GM21619 (cell line): ENCODE measurements at regions not wholly inside any gene's neighbourhood (a gene's known extent, or its start where the extent isn't known, plus 50 kb on each side); places are given as distances from the start of the nearest gene placed in this dataset.
"Not testable (repeated sequence)": the region's sequence is repeated elsewhere in the genome, so short reads cannot be mapped to it uniquely, and the experiment has no call there.

Source experiments
- ATAC-seq: cut with Tn5 transposase; IDR thresholded peaks from one replicate; pipeline ENCODE4 v1.9.1; 2021; ENCODE audit not compliant: unreplicated experiment

DNA sequence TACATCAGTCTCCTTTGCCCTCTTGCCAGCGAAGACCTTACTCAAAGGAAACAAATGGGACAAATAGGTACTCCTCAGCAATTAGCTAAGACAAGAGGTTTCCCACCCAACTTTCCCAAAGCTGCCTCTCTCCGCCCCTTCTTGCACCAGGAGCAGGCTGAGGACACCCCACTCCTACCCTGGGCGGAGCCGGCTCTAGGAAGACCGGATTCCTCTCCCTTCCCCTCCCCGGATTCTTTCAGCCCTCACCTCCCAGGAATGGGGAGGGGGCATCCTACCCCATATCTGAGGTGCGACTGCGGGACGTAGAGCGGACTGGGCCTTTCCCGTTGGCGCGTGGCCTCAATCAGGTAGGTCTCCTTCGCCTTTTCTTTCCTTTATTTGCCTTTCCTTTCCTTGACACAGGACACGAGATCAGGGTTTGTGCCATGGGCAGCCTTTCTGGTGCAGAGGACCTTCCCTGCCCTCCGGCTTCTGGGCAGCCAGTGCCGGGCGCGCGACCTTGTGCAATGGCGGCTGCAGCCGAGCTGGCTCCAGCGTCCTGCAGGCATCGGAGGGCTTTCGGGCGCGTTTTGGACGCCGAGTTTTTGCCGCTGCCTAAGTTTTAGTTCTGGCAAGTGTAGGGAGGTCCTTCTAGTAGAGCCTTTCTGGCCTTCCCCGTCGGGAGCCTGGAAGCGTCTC, 279.9 kb downstream of the PLS3 start:
- ATAC-seq, result not testable (repeated sequence)

DNA sequence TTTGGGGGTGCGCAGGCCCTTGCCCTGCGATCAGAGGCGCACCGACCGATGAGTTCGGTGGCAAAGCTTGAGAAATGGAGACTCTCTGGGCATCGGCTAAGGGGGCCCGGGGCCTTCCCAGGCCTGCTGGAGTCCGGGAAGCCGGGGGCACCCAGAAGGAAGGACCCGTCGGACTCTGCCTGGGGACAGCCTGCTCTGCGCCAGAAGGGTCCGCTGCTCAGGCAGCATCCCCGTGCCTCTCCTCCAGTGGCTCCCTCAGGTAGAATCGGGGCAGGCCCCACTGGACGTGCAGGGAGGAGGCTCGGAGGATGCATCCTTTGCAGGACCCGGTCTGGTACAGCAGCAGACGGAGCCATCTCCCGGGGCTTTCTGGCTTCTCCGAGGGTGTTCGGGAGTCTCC, 290.0 kb downstream of the PLS3 start:
- ATAC-seq, result not testable (repeated sequence)

DNA sequence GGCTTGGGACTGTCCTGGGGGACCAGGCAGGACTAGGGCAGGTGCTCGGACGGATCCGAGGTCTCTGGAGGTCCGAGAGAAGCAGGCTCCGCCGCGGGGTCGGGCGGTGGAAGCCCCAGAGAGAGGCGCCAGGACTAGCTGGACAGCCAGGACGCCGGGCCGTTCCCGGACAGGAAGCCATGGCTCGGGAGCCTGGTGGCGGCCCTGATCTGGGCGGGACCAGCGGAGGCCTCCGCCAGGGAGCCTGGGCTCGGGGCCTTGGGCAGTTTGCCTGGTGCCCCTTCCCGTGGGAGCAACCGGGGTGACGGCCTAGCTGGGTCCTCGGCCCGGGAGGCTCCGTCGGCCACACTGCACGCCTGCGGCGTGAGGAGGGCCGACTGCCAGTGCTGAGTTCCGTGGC, 292.3 kb downstream of the PLS3 start:
- not testable (repeated sequence) for ATAC-seq

DNA sequence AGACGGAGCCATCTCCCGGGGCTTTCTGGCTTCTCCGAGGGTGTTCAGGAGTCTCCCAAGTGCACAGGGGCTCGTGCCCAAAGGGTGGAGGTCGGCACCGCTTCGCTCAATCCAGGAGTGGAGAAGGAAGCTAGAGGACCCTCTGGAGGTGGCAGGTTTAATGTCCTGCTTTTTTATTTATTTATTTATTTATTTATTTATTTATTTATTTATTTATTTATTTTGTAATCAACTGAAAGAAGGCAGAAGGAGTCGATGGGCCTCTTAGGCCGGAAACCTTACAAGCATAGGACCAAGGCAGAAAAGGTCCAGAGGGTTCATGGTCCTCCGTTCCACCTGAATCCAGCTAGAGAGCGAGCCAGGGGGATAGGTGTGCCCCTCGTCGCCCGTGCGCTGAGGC, 289.4 kb upstream of the AGTR2 start:
- ATAC-seq, result not testable (repeated sequence)

DNA sequence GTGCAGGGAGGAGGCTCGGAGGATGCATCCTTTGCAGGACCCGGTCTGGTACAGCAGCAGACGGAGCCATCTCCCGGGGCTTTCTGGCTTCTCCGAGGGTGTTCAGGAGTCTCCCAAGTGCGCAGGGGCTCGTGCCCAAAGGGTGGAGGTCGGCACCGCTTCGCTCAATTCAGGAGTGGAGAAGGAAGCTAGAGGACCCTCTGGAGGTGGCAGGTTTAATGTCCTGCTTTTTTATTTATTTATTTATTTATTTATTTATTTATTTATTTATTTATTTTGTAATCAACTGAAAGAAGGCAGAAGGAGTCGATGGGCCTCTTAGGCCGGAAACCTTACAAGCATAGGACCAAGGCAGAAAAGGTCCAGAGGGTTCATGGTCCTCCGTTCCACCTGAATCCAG, 286.4 kb upstream of the AGTR2 start:
- not testable (repeated sequence) for ATAC-seq

DNA sequence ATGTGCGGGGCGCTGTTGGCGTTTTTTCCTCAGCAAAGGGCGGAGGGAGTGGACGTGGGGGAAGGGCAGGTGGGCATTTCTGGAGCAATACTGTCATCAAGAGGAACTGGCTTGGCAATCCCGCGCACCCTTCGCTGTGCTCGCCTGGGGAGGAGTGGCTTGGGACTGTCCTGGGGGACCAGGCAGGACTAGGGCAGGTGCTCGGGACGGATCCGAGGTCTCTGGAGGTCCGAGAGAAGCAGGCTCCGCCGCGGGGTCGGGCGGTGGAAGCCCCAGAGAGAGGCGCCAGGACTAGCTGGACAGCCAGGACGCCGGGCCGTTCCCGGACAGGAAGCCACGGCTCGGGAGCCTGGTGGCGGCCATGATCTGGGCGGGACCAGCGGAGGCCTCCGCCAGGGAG, 282.5 kb upstream of the AGTR2 start:
- ATAC-seq, result not testable (repeated sequence)

DNA sequence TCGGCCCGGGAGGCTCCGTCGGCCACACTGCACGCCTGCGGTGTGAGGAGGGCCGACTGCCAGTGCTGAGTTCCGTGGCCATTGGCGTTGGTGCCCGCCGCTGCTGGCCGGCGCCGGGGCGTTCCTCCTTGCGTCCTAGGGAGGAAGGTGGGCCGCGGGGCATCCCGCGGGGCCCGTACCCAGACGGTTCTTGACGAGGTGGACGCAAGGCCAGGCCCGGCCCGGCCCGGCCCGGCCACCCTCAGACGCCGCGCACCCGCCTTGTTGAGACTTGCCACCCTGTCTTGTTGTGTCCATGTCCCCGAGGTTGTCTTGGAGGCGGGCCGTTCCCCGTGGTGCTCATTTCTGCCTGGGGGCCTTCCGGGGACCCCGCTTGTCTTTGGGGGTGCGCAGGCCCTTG, 282.0 kb upstream of the AGTR2 start:
- not testable (repeated sequence) for ATAC-seq

DNA sequence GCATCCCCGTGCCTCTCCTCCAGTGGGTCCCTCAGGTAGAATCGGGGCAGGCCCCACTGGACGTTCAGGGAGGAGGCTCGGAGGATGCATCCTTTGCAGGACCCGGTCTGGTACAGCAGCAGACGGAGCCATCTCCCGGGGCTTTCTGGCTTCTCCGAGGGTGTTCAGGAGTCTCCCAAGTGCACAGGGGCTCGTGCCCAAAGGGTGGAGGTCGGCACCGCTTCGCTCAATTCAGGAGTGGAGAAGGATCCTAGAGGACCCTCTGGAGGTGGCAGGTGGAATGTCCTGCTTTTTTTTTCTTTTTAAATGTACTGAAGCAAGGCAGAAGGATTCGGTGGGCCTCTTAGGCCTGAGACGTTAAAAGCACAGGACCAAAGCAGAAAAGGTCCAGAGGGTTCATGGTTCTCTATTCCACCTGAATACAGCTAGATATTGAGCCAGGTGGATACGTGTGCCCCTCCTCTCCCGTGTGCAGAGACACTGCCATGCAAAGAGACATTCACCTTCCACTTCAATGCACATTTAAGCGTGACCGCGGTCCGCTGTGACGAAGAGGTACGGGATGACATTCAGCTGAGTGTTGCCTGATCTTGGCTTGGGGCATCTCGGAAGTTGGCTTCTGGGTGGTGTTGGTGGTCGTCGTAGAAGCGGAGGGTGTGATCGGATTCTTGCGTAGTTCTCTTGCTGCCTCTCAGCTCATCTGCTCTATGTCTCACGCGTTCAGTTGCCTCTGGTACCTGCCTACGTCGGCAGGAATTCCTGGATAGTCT, 281.2 kb upstream of the AGTR2 start:
- ATAC-seq, result no peak

DNA sequence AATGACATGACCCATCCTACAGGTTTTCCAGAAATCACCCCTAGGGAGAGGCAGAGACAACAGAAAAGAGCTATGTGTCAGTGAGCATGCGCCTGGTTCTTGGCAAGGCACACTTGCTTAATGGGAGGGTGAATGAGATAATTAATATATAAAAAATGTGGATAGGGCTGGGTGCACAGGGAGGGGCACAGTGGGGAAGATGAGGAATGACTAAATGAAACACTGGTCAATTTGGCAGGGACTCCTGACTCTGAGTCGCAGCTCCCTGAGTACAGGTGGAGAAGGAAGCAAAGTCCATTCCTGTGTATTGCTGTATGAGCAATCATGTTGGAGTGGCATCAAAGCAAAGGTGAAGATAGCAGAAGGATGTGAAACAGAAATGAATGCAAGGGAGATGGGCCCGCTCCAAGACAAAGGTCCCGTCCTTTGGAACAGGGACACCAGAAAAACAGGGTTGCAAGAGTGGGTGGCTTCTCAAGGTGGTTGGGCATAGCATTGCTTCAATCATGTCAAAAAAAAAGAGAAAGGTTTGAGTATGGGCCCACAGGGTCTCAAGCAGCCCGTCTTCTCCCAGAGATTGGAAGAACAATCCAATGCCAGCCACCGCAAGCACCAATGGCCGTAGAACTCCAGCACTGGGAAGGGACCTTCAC, 278.4 kb upstream of the AGTR2 start:
- no peak for ATAC-seq

DNA sequence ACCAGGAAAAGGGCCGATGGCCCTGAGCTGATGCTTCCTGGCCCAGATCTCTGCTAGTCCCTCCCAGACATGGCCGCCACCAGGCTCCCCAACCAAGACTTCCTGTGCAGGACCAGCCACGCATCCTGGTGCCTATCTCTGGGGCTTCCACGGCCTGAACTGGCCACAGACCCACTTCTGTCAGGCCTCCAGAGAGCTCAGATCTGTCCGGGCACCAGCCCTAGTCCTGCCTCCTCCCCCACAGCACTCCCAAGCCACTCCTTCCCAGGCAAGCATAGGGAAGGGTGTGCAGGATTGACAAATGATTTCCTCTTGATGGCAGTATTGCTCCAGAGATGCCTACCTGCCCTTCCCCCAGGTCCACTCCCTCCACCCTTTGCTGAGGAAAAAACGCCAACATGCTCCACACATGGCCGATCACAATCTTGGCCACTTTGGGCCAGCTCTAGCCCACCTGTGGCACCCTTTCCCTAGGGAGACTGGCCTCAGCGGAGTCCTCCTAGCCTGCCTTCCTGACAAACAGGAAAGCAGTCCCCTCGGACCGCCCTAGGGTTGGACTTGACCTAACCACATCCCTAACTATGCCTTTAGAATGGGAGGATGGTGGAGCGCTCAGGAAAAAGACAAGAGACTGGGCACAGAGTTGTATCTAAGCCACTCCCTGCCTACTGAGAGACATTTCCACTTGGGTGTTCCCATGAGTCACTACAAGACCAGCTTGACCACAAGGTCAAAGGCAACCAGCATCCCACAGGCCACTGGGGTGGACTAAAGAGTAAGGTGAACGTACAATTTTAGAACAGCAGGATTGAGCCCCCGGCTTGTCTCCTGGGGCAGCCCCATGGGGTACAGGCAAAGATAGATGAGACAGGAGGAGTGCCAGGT, 277.5 kb upstream of the AGTR2 start:
- ATAC-seq, result no peak

DNA sequence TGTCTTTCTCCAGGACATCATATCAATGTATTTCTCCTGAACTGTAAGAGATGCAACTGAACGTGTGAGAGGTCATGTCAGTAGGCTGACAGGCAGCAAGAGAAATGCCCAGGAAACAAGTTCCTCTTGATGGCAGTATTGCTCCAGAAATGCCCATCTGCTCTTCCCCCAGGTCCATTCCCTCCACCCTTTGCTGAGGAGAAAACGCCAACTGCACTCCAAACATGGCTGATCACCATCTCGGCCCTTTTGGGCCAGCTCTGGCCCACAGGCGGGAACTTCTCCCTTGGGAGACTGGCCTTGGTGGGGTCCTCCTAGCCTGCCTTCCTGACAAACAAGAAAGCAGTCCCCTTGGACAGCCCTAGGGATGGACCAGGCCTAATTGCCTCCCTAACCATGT, 276.5 kb upstream of the AGTR2 start:
- no peak for ATAC-seq

DNA sequence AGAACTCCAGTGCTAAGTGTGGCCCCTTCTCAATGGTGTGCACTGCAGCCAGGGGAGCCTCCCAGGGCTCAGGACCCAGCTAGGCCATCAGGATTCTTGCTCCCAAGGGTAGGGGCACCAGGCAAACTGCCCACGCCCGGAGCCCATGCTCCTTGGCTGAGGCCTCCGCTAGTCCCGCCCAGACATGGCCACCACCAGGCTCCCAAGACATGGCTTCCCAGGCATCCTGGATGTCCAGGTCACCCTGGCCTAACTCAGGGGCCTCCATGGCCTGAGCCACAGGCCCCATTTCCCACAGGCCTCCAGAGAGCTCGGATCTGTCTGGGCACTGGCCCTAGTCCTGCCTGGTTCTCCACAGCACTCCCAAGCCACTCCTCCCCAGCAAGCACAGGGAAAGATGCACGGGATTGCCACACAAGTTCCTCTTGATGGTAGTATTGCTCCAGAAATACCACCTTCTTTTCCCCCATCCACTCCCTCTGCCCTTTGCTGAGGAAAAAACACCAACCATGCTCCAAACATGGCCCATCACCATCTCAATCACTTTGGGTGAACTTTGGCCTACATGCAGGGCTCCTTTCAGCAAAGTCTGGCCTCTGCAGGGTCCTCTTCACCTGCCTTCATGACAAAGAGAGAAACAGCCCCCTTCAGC, 274.7 kb upstream of the AGTR2 start:
- no peak for ATAC-seq

DNA sequence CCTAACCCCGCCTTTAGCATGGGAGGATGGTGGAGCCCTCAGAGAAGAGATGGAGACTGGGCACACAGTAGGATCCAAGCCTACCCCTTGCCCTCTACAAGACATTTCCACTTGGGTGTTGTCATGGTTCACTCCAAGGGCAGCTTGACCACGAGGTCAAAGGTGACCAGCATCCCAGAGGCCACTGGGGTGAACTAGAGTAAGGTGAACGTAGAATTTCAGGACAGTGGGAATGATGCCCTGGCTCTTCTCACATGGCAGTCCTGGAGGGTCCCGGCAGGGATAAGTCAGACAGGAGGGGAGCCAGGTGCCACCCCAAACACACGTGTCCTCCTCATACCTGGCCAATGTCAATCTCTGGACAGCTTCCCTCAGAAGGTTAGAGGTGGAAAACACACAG, 274.2 kb upstream of the AGTR2 start:
- no peak for ATAC-seq

DNA sequence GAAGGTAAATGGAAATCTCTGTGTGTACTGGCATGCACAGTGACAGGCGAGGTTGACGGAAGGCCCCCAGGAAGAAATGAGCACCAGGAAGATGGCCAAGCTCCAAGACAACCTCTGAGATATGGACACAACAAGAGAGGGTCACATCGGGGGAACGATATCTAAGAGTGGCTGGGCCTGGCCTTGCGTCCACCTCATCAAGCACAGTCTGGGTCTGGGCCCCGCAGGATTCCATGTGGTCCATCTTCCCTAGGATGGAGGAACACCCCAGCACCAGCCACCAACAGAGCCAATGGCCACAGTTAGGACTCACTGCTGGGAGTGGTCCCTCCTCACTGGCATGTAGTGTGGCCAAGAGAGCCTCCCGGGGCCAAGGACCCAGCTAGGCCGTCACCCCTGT, 272.6 kb upstream of the AGTR2 start:
- ATAC-seq, result no peak

DNA sequence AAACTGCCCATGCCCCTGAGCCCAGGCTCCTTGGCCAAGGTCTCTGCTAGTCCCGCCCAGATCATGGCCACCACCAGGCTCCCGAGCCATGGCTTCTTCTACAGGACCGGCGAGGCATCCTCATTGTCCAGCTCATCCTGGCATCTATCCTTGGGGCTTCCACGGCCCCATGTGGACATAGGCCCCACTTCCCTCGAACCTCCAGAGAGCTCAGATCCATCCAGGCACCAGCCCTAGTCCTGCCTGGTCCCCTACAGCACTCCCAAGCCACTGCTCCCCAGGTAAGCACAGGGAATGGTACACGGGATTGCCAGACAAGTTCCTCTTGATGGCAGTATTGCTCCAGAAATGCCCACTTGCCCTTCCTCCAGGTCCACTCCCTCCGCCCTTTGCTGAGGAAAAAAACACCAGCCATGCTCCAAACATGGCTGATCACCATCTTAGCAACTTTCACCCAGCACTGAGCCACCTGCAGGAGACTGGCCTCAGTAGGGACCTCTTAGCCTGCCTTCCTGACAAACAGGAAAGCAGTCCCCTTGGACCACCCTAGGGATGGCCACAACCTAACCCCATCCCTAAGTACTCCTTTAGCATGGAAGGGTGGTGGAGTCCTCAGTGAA, 272.1 kb upstream of the AGTR2 start:
- no peak for ATAC-seq

DNA sequence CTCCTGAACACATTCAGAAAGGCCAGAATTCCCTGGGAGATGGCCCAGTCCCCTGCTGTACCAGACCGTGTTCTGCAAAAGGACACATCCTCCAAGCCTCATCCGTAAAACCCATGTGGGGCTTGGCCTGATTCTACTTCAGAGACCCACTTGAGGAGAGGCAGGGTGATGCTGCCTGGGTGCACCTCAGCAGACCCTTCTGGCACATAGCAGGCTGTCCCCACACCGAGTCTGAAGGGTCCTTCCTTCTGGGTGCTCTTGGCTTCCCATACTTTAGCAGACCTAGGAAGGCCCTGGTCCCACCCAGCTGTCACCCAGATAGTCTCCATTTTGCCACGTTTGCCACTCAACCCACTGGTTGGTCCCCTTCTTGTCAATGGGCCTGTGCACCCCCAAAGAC, 270.1 kb upstream of the AGTR2 start:
- ATAC-seq, result no peak

DNA sequence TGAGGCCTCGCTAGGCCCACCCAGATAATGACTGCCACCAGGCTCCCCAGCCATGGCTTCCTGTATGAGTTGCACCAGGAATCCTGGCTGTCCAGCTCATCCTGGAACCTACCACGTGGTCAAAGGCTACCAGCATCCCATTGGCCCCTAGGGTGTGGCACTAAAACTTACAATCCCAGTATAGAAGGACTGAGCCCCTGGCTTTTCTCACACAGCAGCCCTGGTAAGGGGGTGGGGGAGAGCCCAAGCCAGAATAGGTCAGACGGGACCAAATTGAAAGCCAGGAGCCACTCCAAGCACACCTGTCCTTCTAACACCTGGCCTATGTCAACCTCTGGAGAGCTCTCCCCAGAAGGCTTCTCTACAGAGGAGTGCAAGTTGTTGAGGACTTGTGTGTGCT, 269.3 kb upstream of the AGTR2 start:
- no peak for ATAC-seq

DNA sequence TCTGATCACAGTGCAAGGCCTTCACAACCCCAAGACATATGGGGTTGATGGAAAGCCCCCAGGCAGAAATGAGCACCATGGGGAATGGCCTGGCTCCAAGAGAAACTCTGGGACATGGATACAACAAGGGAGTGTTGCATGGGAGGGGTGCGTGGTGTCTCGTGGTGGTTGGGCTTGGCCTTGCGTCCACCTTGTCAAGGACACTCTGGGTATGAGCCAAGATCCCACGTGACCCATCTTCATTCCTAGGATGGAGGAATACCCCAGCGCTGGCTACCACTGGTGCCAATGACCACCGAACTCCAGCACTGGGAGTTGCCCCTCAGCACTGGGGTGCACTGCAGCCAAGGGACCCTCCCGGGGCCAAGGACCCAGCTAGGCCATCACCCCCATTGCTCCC, 267.5 kb upstream of the AGTR2 start:
- no peak for ATAC-seq

DNA sequence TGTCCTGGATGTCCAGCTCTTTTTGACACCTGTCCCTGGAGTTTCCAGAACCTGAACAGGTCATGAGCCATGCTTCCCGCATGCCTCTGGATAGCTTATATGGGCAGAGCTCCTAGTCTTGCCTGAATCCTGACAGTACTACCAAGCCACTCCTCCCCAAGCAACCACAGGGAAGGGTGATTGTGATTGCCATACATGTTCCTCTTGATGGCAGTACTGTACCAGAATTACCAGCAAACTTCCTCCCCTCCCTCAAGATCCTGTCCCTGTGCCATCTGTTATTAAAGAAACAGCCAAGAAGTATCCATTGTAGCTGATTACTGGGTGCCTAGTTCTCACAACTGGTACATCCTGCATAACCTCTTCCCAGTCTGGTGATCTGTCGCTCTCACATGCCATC, 264.3 kb upstream of the AGTR2 start:
- ATAC-seq, result no peak

DNA sequence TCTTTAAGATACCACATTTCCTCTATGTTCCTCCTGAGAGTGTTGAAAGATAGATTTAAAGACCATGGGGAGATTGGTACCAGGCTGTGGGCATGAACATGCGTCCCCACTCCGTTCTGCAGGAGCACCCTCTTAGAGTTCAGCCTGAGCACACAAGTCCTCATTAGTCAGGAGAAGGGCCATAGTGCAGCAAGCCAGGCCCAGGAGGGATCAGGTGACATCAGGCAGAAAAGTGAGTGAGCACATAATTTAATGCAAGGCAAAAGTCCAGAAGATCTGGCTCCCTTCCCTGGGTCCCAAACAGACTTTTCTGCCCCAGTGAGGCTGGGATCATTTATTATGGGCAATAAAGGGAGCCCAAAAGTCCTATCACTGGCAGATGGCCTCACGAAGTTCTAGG, 263.7 kb upstream of the AGTR2 start:
- no peak for ATAC-seq
